GOT3 (cell line): ENCODE measurements at regions not wholly inside any gene's neighbourhood (a gene's known extent, or its start where the extent isn't known, plus 50 kb on each side); places are given as distances from the start of the nearest gene placed in this dataset.

ENCODE experiments used
- DNase-seq: peaks from one replicate; lab custom pipeline; 2025; ENCODE audit warnings: mixed read lengths; lab: John Stamatoyannopoulos, UW

GRCh38 chr7:109930049-109930448 lies 1160.9 kb upstream of the LRRN3 start:
- no peak for DNase-seq

- DNase-seq: no peak
Observed at GRCh38 chr7:109939207-109939606, 1151.7 kb upstream of the LRRN3 start.

- DNase-seq: no peak
Observed at GRCh38 chr7:109945820-109946518, 1145.0 kb upstream of the LRRN3 start.

- DNase-seq: no peak
Observed at GRCh38 chr7:109950256-109950655, 1140.7 kb upstream of the LRRN3 start.

GRCh38 chr7:109950821-109951564 lies 1139.9 kb upstream of the LRRN3 start:
- no peak for DNase-seq

- no peak for DNase-seq
Observed at GRCh38 chr7:109951565-109951928, 1139.4 kb upstream of the LRRN3 start.

GRCh38 chr7:109955986-109956385 lies 1134.9 kb upstream of the LRRN3 start:
- no peak for DNase-seq

GRCh38 chr7:109956916-109957315 lies 1134.0 kb upstream of the LRRN3 start:
- DNase-seq: no peak

- no peak for DNase-seq
Observed at GRCh38 chr7:109963741-109964140, 1127.2 kb upstream of the LRRN3 start.

GRCh38 chr7:109964780-109965179 lies 1126.1 kb upstream of the LRRN3 start:
- no peak for DNase-seq

GRCh38 chr7:109967406-109967805 lies 1123.5 kb upstream of the LRRN3 start:
- no peak for DNase-seq

GRCh38 chr7:109983618-109984017 lies 1107.3 kb upstream of the LRRN3 start:
- no peak for DNase-seq

GRCh38 chr7:109984729-109985128 lies 1106.2 kb upstream of the LRRN3 start:
- no peak for DNase-seq

- no peak for DNase-seq
Observed at GRCh38 chr7:109986701-109987100, 1104.2 kb upstream of the LRRN3 start.

- DNase-seq: no peak
Observed at GRCh38 chr7:109996411-109996810, 1094.5 kb upstream of the LRRN3 start.

GRCh38 chr7:109996927-109997326 lies 1094.0 kb upstream of the LRRN3 start:
- no peak for DNase-seq

GRCh38 chr7:109997837-109998236 lies 1093.1 kb upstream of the LRRN3 start:
- DNase-seq: no peak

GRCh38 chr7:110001254-110001938 lies 1089.5 kb upstream of the LRRN3 start:
- DNase-seq: no peak

- DNase-seq: no peak
Observed at GRCh38 chr7:110003827-110004226, 1087.1 kb upstream of the LRRN3 start.

GRCh38 chr7:110007320-110008063 lies 1083.4 kb upstream of the LRRN3 start:
- DNase-seq: no peak

- no peak for DNase-seq
Observed at GRCh38 chr7:110010359-110010758, 1080.6 kb upstream of the LRRN3 start.

- no peak for DNase-seq
Observed at GRCh38 chr7:110017405-110017804, 1073.5 kb upstream of the LRRN3 start.
